HG03097 (cell line): ENCODE measurements at regions not wholly inside any gene's neighbourhood (a gene's known extent, or its start where the extent isn't known, plus 50 kb on each side); places are given as distances from the start of the nearest gene placed in this dataset.

ENCODE experiments used
- ATAC-seq: cut with Tn5 transposase; IDR thresholded peaks from one replicate; pipeline ENCODE4 v1.9.1; 2021; ENCODE audit not compliant: unreplicated experiment, low FRiP score

DNA sequence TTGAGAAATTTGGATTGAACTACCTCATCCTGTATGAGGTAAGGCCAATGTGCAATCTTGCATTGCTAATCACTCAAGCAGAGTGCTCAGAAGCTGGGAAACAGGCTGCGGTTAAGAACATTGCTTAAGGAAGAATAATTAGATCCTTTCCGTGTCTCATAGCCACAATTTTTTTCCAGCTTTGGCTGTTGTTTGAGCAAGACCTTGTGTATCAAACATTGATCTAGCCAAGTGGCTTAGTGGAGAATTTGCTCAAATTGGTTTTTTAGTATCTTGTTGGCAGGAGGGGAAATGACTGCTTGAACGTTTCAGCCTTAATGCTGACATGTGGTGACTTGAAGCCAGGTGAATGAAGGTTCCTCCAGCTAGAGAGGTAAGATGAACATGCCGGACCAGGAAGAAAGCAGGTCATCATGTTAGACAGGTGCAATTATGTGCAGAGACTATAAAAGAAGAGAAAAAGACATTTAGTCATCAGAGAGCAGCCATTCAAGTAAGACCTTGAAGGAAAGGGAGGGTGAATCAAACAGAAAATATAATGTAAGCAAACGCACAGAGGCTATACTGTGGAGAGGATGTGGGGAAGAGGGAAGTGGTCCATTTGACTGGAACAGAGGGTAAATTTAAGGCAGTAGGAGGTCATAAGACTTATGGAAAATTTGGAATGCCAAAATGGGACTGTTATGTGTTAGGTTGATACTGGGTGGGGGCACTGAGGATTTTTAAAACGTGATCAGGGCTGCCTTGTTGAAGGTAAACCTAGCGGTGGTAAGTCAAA, 98.9 kb upstream of the CYP1B1 start:
- no peak for ATAC-seq

DNA sequence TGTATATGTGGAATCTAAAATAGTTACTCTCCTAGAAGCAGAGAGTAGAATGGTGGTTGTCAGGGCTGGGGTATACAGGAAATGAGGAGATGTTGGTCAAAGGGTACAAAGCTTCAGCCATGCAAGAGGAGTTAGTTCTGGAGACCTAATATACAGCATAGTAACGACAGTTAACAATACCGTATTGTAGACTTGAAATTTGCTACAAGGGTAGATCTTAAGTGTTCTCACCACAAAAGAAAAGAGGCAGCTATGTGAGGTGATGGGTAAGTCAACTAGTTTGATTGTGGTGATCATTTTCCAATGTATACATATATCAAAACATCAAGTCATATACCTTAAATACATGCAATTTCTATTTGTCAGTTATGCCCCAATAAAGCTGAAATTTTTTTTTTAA, 98.2 kb upstream of the CYP1B1 start:
- ATAC-seq, result no peak

DNA sequence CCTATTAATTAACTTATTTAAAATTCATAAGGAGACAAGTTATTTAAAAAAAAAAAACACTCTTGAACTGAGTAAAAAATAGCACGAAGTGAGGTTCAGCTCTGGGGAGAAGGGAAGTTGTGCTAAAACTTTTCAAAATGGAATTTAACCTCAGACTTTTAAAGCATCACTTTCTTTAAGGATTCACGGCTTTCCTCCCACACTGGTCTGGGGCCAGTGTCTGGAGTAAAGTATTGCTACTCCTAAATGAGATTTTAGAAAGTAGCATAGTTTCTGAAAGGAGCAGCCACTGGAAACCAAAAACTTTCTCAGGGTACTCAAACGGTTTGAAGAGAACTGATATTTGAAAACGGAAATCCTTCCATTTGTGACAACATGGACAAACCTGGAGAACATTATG, 97.7 kb upstream of the CYP1B1 start:
- no peak for ATAC-seq

DNA sequence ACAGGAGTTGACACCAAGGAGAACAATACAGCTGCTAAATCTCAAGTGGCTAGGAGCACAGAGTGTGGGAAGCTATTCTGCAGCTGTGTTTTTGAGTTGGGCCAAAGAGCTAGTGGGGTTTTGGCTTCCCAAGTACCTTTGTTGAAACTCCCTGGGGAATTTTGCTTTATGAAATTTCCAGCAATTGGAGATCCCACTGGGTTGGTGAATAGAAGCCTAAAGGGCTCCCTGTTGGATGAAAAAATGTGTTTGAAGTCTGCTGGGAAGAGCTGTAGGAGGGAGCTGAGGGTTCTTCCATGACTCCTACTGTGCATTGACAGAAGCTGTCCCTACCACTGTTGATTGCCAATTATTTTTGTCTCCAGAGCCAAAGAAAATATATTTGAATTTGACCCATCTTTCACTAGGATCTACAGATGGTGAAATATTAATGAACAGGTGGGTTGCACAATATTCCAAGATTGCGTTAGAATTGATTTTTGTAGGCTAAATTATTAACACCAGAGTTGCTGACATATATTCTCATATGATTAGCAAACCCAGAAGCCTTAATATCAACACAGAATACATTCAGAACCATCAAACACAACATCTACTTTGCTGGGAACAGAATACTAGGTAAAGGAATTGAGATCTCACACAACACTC, 95.4 kb upstream of the CYP1B1 start:
- ATAC-seq, result no peak

DNA sequence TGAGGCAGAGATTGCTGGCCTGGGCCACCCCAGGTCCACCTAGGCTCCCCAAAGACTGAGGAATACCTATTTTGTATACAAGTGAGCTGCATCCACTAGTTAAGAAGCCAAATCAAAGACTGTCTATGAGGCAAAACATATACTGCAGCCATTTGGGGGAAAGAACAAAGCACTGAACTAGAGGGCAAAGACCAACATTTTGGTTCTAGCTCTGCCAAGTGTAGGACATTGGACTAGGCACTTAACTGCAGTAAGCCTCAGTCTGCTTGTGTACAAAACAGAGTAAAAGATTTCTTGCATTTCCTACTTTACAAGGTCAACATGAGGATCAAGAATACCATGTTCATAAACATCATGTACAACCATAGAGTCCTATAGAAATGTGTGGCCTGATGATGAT, 94.8 kb upstream of the CYP1B1 start:
- ATAC-seq, result no peak

DNA sequence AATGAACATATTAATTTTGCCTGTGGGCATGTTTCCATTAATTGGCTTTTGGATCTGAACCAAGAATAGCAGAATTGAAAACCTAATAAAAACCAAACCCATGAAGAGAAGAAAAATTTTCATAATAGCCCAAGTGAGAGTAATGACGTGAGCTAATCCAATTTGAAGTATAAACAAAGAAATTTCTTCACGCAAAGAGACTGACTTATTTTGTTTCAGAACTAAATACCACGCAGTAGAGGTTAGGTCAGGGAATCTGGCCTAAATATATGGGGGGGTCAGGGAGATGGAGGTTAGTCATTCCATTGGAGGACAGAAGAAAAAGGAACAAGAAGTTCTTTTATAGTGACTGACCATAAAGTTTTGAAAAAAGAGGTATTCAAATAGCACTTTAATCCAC, 94.1 kb upstream of the CYP1B1 start:
- no peak for ATAC-seq

DNA sequence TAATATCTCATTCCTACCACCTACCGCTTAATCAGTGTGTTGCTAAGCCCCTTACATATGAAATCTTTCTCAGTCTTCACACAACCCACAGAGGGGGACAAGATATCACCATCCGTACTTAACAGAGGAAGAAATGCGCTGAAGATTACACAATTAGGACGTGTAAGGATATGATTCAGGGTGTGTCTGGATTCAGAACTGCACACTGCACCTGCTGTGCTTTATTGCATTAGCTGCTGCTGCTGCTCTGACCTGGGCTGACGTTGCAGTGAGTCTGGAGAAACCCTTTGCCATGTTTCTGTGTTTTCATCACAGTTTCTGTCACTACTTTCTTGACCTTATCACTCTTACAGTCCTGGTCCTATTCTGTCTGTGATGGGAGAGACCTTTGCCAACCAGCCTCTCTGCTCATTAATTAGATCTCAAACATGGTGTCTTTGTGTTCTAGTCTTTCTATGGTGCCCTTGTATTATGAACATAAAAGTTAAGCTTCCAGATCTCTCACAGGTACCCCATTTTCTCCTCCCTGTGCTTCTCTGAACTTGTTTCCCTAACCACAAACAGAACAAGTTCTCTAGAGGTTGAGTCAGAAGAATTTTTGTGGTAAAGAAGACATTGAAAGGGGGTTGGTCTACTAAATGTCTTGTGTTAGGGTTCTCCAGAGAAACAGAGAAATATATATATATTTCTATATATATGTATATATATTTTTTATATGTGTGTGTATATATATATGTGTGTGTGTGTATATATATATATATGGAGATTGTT, 92.9 kb upstream of the CYP1B1 start:
- no peak for ATAC-seq

DNA sequence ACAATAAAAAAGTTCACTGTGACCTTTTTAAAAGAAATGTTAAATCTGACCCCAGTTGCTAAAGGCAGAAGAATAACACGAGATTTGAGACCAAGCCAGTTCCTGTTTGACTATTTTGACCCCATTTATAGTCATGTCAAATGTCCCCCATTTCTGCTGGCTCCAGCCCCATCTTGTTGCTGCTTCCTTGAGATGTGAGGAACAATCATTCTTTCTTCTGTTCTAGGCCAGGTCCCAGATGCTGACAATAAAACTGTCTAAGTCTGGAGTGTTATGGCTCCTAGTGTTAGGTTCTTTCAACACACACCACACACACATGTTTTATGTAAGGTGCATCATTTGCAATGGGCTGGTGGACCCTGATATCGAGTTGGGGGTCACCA, 92.0 kb upstream of the CYP1B1 start:
- ATAC-seq, result no peak

DNA sequence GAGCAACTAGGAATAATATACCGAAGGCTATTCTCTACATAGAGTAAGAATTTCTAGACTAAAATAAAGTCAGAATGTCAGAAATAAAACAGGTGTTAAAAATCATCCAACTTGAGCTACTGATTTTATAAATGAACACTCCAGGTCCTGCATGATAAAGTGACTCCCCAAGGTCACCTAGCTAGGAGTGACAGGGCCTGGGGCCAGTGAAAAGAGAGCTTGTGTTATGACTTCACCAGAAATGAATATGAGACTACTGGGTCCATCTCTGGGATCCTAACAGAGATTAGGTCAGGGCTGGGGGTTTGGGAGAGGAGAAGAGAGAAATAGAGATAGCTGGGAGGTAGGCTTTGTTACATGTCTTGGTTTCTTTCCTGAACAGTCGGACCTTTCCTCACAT, 89.7 kb upstream of the CYP1B1 start:
- no peak for ATAC-seq

DNA sequence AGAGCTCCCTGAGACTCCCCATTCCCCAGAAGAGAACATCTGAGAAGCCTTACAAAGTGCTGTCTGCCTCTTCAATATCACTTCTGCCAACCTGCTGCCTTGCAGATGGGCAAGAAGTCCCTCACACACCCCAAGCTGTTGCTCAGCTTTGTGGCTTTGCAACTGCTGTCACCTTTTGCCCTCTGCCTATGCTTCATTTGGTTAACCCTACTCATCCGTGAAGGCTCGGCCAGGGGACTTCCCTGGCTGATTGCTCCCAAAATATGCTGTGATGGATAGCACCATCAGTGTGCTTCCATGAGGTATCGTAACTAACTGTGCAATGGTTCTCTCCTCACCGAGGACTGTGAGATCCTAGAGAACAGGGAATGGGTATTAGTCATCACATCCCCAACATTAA, 88.9 kb upstream of the CYP1B1 start:
- peak; percentile 62 for ATAC-seq

DNA sequence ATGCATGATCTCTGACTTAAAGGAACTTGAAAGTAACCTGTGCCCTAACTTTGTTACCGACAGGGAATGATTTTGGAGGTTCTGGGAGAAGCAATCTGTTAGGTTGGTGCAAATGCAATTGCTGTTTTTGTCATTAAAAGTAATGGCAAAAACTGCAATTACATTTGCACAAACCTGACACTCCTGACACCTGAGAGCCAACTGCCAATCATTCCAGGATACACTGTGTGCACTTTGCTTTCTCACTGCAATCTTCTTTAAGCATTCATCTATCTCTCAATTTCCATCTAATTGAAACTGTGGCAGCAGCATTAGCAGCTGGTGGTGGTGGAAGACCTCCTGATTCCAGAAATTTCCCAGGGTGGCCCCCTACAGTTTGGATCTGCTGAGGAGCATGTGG, 87.6 kb upstream of the CYP1B1 start:
- ATAC-seq, result no peak

DNA sequence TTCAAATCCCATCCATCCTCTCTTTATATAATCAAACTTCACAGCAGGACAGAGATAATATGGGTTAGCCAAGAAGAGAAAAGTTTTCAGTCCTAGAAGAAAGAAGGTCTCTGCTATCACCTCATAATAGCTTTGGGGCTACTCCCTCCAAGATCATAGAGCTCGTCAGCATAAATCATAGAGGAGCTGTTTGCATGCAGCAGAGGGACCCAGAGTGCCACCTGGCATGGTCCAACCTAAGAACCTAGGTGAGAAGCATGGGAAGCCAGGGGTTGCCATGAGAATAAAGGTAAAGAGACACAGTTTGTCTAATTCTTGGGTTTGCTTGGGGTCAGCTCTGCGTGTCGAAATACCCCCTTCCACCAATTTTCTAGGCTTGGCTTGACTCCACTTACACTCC, 87.1 kb upstream of the CYP1B1 start:
- ATAC-seq, result no peak

DNA sequence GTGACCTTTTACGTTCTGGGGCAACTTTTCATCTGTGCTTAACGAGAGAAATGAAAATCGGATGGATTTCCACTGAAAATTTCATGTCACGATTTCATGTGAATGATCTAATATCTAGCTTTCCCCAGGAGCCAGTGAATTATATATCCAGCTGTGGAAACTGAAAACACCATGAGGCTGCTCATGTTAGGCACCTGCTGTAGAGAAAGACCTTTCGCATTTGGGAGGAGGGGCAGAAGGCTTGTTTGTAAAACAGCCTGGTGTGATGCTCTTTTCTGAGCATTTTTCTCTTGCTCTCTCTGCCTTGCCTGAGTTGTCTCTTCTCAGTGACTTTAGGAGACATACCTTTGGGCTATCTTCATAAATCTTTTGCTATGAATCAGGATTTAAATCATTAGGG, 84.6 kb upstream of the CYP1B1 start:
- no peak for ATAC-seq

DNA sequence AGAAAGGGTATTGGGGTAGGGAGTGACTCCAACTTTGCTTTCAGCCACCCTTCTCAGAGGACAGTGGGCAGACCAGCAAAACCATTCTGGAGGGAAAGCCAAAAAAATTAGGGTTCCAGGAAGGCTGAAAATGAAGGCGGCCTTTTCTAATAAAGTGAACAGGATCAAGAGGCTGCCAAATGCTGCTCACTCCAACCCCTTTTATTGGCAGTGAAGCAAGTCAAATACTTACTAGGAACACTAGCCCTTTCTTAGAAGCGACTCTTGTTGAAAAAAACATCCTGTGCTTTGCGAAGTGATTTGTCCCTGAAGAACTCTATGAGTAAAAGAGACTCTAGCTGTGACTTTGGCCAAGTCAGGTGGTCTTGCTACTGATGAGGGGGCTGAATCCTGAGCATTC, 83.6 kb upstream of the CYP1B1 start:
- no peak for ATAC-seq

DNA sequence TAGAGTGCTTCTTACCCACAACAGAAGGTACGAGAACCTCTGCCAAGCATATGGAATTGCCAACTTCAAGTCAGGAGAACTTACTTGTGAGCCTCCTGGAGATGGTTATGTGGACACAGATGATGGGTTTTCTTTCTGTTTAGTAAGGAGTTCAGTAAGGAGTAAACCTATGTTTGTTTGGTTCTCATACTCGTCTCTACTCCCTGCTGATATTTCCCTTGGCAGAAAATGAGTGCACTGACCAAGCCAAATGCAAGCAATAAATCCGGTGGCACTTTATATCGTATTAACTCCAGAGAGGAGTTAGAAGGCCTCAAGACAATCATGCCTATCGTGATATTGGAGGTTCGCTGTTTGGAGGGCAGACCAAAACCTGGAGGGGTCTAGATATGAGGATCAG, 83.2 kb upstream of the CYP1B1 start:
- ATAC-seq, result no peak

DNA sequence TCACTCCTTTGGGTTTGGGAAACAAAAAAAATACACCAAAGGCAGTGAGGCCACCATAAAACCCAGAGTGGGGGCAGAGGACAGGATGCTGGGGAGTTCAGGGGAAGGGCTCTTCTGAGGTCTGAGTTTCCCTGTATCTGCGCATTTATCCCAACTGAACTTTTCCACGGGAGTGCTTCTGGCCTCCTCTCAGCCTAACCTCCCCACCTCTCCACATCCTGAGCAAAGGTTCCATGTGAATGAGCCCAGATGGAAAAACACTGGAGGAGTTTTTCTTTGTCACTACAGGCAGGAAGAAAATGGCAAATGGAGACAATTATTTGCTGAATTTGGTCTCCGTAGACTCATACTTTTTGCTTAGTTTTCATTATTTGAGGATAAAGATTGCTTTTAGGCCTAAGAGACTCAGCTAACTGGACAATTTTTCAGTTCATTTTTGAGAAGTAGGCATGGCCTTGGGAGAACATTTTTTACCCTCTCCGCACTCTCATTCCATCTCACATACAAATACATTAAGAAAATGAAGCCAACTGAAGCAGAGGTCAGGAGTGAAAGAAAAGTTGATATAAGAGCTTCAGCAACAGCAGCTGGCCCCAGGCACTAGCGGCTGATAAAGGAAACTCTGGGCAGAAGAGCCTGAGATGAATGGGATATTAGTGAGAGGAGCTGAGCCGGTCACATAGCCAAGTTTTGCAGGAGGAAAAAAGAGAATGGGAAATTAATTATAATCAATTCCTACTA, 82.6 kb upstream of the CYP1B1 start:
- ATAC-seq, result no peak

DNA sequence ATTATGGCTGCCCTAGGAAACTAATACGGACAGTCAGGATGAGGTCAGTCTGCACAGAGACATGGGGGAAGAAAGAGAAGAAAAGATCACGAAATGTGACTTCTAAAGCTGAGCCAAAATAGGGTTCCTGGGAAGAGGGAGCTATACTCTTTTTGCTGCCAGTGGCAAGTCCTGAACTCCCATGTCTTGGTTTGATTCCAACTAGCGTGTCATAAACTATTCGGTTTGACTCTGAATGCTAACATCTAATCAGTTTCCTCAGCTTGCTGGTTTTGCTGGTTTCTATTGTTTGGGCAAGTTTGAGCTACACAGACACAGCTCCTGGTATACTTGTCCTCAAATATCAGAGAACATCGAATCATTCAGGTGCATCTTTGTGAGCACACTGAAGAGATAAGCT, 80.5 kb upstream of the CYP1B1 start:
- no peak for ATAC-seq

DNA sequence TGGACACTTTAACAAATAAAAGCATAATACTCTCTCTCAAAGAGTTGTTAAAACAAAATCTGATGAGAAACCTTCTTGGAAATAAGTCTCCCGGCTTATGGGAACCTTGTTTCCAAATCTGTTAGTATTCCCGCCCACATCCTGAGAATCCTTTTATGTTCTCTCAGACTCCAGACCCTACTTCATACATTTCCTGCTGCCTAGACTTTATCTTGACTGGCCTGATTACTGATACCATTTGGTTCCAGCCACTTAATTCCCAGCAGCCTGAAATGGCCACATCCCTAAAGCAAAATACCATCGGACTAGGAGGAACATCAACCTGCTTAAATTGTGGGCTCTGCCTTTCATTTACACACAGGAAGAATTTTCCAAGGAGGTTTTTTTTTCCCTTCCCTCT, 79.1 kb upstream of the CYP1B1 start:
- no peak for ATAC-seq

DNA sequence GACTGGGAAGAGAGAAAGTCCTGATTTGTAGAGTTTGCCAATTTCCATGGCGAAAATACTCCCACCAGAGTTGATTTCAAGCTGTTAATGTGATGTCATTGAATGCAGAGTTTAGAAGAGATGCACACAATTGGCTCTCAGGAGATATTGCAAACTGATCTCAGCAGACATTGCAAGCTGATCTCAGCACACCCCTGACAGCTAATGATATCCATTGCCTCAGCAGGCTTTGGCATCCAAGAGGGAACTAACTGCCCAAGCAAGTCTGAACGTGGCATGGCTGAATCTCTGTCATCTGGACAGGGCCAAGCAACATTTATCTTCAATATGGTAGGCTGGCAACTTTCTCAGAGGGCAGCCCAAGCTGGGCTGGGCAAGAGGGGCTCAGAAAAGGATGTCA, 78.4 kb upstream of the CYP1B1 start:
- ATAC-seq, result no peak

DNA sequence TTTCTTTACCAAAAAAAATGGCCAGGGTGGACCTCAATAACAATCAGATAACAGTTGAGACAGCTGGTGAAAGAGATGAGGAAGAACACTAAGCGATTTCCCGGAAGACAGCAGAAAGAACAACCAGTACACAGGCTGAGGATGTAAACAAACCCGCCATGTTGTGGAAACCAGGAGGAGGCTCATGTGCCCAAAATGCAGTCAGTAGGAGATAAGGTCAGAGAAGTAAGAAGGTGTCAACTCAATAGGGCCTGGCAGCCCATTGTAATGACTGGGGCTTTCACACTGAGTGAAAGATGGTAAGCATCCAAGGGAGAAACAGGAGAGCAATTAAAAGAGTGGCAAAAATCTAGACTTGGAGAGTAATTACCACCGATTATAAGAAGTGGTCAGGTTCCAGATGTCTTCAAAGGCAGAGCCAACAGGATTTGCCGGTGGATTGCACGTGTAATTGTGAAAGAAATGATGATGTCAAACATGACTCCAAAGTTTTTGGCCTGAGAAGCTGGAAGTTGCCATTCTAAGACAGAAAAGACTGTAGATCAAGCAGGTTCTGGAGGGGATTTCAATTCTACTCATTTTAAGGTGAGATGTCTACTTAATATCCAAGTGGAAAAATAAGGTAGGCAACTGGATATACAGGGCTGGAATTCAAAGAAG, 77.7 kb upstream of the CYP1B1 start:
- no peak for ATAC-seq

DNA sequence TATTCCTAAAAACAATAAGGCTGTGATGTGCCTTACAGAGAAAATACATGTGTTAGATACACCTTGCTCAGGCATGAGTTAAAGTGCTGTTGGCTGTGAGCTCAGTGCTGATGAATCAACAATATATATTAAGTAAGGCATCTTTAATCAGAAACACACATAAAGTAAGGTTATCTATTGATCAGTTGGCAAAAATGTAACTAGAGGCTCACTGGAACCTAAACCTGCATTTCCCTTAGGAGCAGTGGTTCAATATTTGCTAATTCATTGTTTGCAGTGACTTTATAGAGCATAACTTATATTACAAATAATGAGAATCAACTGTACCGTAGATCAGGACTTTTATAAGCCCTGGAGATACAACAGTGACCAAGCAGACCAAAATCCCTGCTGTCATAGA, 77.0 kb upstream of the CYP1B1 start:
- ATAC-seq, result no peak
